Upper lobe of left lung (tissue), 6 donors: ENCODE measurements at regions not wholly inside any gene's neighbourhood (a gene's known extent, or its start where the extent isn't known, plus 50 kb on each side); places are given as distances from the start of the nearest gene placed in this dataset.
A peak's percentile ranks its signal among the peaks of the same experiment; 100 is the strongest.

Experiments
- ATAC-seq, 2 donors: fragments of 200-7000 bp; cut with Tn5 transposase; one replicate each; pipeline ENCODE4 v1.9.1; 2022; ENCODE audit warnings: mild to moderate bottlenecking in 2 of 2, moderate library complexity in 2 of 2; ENCODE audit not compliant: low FRiP score in 2 of 2
- DNase-seq, 2 donors: peaks; one replicate each; pipeline ENCODE4 v3.0.0-alpha.2; 2019 to 2020
- H3K27ac ChIP-seq, 4 donors: fragments of 200-600 bp; sonication (generic); one replicate each; pipeline ENCODE4 v1.5.1; 2016 to 2019
- H3K27me3 ChIP-seq, 4 donors: fragments of 200-600 bp; sonication (generic); one replicate each; pipeline ENCODE4 v1.5.1; 2017 to 2019
- H3K36me3 ChIP-seq, 4 donors: fragments of 200-600 bp; sonication (generic); one replicate each; pipeline ENCODE4 v1.5.1; 2016 to 2019
- H3K4me1 ChIP-seq, 4 donors: fragments of 200-600 bp; sonication (generic); one replicate each; pipeline ENCODE4 v1.5.1; 2018 to 2019
- H3K4me3 ChIP-seq, 4 donors: fragments of 200-600 bp; sonication (generic); one replicate each; pipeline ENCODE4 v1.5.1; 2017 to 2019; ENCODE audit warnings: mild to moderate bottlenecking in 2 of 4, moderate library complexity in 1 of 4
- H3K9me3 ChIP-seq, 4 donors: fragments of 200-600 bp; sonication (generic); one replicate each; pipeline ENCODE4 v1.5.1; 2018 to 2019
- EP300 ChIP-seq, 4 donors: sonication (generic); formaldehyde crosslinking; IDR thresholded peaks; one replicate each; pipeline ENCODE4 v1.5.1; 2017; ENCODE audit warnings: antibody characterized with exemption in 4 of 4, control low read depth in 2 of 4
- POLR2A ChIP-seq, 4 donors: fragments of 450-650 bp; IDR thresholded peaks; one replicate each; pipeline ENCODE4 v1.5.1; 2016 to 2017; ENCODE audit warnings: antibody characterized with exemption in 4 of 4, mild to moderate bottlenecking in 2 of 4
- POLR2AphosphoS5 ChIP-seq, 2 donors: sonication (generic); formaldehyde crosslinking; IDR thresholded peaks; one replicate each; pipeline ENCODE4 v1.5.1; 2017; ENCODE audit warnings: antibody characterized with exemption in 2 of 2
- whole genome bisulfite sequencing, 2 donors: methylation state at CpG; one replicate each; pipeline ENCODE4 v1.1.5; 2017 to 2018; 5-methylcytosine and 5-hydroxymethylcytosine counted together
- TF ChIP-seq, protein P1 (sequence below), 6 experiments: fragments of 450-650 bp in 4 of 6; fragments of 200-600 bp in 2 of 6; sonication (generic) in 2 of 6; IDR thresholded peaks; one replicate each; pipeline ENCODE4 v1.5.1; 2016 to 2019; ENCODE audit warnings: antibody characterized with exemption in 6 of 6
- donor health status: DM: no; HTN: no; CAD: no; lungs with moderate emphysema.
- donor health status: DM: no; HTN: yes; CAD: no; lungs with severe emphysema.

DNA sequence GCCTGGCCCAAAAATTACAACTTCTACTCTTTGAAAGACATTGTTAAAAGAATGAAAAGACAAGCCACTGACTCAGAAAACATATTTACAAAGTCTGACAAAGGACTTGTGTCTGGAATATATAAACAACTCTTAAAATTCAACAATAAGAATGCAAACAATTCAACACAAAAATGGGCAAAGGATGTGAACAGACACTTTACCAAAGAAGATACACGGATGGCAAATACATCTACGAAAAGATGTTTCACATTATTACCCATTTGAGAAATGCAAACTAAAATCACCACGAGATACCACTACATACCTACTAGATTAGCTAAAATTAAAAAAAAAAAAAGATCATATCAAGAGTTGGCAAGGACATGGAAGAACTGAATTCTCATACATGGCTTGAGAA lies 80.8 kb upstream of the METRNL start:
- Histone ChIP-seq H3K27ac (no peak overlapping the region), H3K4me1 (no peaks in the 10 kb centered on the region), H3K4me3 (no peak overlapping the region), H3K9me3 (peaks cover 0 to 4% (median 0%) of the 10 kb centered on the region in 4 donors), H3K36me3 (no peaks in the 10 kb centered on the region), H3K27me3 (no peaks in the 10 kb centered on the region)
- ATAC-seq (no peak), DNase-seq (no peak)
- WGBS, 2 donors, result 95 to 96% methylated on average over 3 of the region's 3 CpGs
- TF ChIP-seq POLR2AphosphoS5 (IDR thresholded peaks at IDR 0.05), result no peak
- TF ChIP-seq POLR2A (IDR thresholded peaks at IDR 0.05), result no peak
- TF ChIP-seq, protein P1, sequence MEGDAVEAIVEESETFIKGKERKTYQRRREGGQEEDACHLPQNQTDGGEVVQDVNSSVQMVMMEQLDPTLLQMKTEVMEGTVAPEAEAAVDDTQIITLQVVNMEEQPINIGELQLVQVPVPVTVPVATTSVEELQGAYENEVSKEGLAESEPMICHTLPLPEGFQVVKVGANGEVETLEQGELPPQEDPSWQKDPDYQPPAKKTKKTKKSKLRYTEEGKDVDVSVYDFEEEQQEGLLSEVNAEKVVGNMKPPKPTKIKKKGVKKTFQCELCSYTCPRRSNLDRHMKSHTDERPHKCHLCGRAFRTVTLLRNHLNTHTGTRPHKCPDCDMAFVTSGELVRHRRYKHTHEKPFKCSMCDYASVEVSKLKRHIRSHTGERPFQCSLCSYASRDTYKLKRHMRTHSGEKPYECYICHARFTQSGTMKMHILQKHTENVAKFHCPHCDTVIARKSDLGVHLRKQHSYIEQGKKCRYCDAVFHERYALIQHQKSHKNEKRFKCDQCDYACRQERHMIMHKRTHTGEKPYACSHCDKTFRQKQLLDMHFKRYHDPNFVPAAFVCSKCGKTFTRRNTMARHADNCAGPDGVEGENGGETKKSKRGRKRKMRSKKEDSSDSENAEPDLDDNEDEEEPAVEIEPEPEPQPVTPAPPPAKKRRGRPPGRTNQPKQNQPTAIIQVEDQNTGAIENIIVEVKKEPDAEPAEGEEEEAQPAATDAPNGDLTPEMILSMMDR (IDR thresholded peaks at IDR 0.05), result no peak
- TF ChIP-seq EP300 (IDR thresholded peaks at IDR 0.05), result no peak

DNA sequence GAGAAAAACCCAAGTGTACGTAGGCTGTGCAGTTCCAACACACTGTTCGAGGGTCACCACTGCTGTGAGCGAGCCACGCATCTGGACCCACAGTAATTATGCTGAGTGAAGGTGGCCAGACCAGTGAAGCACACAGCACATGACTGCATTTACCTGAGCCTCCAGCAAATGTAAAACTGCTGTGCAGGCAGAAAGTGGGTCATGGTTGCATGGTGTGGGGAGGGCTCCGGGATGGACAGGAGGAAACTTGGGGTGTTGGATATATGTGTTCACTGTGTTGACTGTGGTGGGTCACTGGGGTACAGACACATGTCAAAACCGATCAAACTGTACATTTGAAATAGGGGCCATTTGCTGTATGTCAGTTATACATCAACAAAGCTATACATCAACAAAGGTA lies 78.7 kb upstream of the METRNL start:
- WGBS, 2 donors, result 83 to 88% methylated on average over 6 of the region's 6 CpGs
- no peak for ATAC-seq
- no peaks in the 10 kb centered on the region for H3K27me3 ChIP-seq

DNA sequence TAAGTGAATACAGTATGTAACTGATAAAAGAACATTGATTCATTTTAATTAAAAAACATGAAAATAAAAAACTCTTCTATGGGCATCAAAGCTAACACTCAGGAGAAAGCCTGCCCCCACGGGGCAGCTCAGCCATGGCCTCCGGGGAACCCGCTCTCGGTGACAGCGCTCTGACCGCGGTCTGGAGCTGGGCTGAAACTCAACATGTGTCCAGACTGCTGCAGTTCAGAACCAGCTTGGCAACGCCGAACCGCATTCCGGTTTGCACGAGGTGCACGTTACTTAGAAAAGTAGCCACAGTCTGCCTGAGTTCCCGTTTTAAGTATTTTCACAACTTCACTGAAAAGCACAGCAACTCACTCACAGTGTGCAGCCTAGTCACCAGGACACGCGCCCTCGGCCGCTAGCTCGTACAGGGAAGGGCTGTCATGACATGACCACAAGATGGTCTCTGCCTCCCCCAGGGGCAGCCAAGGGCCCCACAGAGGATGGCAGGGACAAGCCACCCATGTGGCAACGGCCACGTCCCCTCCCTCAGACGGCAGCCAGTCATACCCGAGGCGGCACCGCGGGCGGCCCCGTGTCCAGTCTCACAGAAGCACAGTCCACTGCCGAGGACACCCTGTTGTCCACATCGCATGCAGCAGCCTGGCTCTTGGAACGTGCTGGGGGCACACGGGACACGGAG lies 77.1 kb upstream of the METRNL start:
- DNase-seq (peak in 1 of 2 donors; percentile 81), ATAC-seq (no peak)
- no peak overlapping the region for H3K4me3 ChIP-seq
- no peaks in the 10 kb centered on the region for H3K4me1 ChIP-seq
- peaks cover 0 to 4% (median 0%) of the 10 kb centered on the region in 4 donors for H3K9me3 ChIP-seq
- 97% methylated on average over 23 to 33 of the region's 33 CpGs for WGBS, 2 donors
- H3K27ac ChIP-seq, result no peak overlapping the region
- TF ChIP-seq POLR2A (IDR thresholded peaks at IDR 0.05) (no peak), EP300 (IDR thresholded peaks at IDR 0.05) (no peak), POLR2AphosphoS5 (IDR thresholded peaks at IDR 0.05) (no peak)
- TF ChIP-seq, protein P1 (IDR thresholded peaks at IDR 0.05), result no peak
- peaks cover 0 to 6% (median 0%) of the 10 kb centered on the region in 4 donors for H3K36me3 ChIP-seq
- H3K27me3 ChIP-seq, result no peaks in the 10 kb centered on the region

More for the DNA sequence above, 78.7 kb upstream of the METRNL start:
- H3K4me3 ChIP-seq, result no peak overlapping the region
- TF ChIP-seq, protein P1 (IDR thresholded peaks at IDR 0.05), result no peak
- TF ChIP-seq EP300 (IDR thresholded peaks at IDR 0.05), result no peak
- no peak for TF ChIP-seq POLR2AphosphoS5 (IDR thresholded peaks at IDR 0.05)
- no peak for TF ChIP-seq POLR2A (IDR thresholded peaks at IDR 0.05)
- H3K36me3 ChIP-seq, result peaks cover 0 to 6% (median 0%) of the 10 kb centered on the region in 4 donors
- DNase-seq, result no peak
- no peak overlapping the region for H3K27ac ChIP-seq
- H3K9me3 ChIP-seq, result peaks cover 0 to 4% (median 0%) of the 10 kb centered on the region in 4 donors
- H3K4me1 ChIP-seq, result no peaks in the 10 kb centered on the region

DNA sequence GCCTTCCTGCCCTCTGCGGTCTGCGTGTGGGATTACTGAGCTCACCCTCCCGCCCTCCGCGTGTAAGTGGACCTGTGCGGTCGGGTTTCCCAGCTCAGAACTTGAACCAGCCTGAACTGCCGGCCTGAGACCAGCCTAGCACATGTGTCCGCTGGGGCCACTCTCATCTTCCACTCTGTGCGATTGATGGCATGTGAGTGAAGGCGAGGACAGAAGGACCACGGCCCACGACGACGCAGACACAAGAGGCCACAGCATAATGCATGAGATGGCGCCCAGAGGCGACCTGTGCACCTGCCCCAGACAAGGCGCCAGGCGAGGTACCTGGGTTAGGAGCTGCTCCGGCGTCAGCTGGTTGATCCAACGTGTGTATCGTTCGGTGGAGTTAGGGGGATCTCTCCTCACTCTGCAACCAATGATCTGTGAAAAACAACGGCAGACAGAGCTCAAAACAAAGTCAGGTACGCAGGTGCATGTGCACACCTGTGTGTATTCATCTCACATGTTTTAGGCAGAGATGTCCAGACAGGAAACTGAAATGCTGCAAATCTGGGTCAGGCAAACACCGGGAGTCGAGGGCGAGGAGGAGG lies 74.5 kb upstream of the METRNL start:
- H3K27ac ChIP-seq, result no peak overlapping the region
- H3K4me3 ChIP-seq, result no peak overlapping the region
- WGBS, 2 donors, result 94 to 97% methylated on average over 27 to 29 of the region's 29 CpGs
- DNase-seq (no peak), ATAC-seq (no peak)
- no peak for TF ChIP-seq POLR2A (IDR thresholded peaks at IDR 0.05)
- no peak for TF ChIP-seq EP300 (IDR thresholded peaks at IDR 0.05)
- no peak for TF ChIP-seq POLR2AphosphoS5 (IDR thresholded peaks at IDR 0.05)
- TF ChIP-seq, protein P1 (IDR thresholded peaks at IDR 0.05), result no peak
- H3K9me3 ChIP-seq, result no peaks in the 10 kb centered on the region
- peaks cover 0 to 8% (median 0%) of the 10 kb centered on the region in 4 donors for H3K36me3 ChIP-seq
- no peaks in the 10 kb centered on the region for H3K27me3 ChIP-seq
- H3K4me1 ChIP-seq, result peaks cover 0 to 1% (median 0%) of the 10 kb centered on the region in 4 donors
